Transverse colon (tissue), 4 donors: ENCODE measurements at regions not wholly inside any gene's neighbourhood (a gene's known extent, or its start where the extent isn't known, plus 50 kb on each side); places are given as distances from the start of the nearest gene placed in this dataset.
"Not testable (repeated sequence)": the region's sequence is repeated elsewhere in the genome, so short reads cannot be mapped to it uniquely, and the experiment has no call there.

Source experiments
- DNase-seq: peaks from one replicate; pipeline ENCODE4 v3.0.0-alpha.2; 2019
- H3K27ac ChIP-seq, 4 donors: fragments of 200-600 bp; sonication (generic); 2 replicates each; pipeline ENCODE4 v1.5.1; 2016 to 2018; ENCODE audit warnings: inconsistent platforms in 4 of 4
- H3K27me3 ChIP-seq: fragments of 200-600 bp; sonication (generic); 2 replicates; pipeline ENCODE4 v1.5.1; 2017; ENCODE audit warnings: inconsistent platforms
- H3K36me3 ChIP-seq, 4 donors: fragments of 200-600 bp; sonication (generic); 2 replicates each; pipeline ENCODE4 v1.5.1; 2017 to 2019; ENCODE audit warnings: inconsistent platforms in 4 of 4
- H3K4me1 ChIP-seq, 4 donors: fragments of 200-600 bp; sonication (generic); 2 replicates each; pipeline ENCODE4 v1.5.1; 2017 to 2020; ENCODE audit warnings: inconsistent platforms in 4 of 4
- H3K4me3 ChIP-seq, 4 donors: fragments of 200-600 bp; sonication (generic); 1 replicate in 1 of 4; 2 replicates in 3 of 4; pipeline versions ENCODE4 v1.5.1 to v1.6.1; 2017 to 2019; ENCODE audit warnings: inconsistent platforms in 4 of 4
- H3K9me3 ChIP-seq, 2 donors: fragments of 200-600 bp; sonication (generic); 2 replicates each; pipeline ENCODE4 v1.5.1; 2017 to 2019; ENCODE audit warnings: inconsistent platforms in 2 of 2
- CTCF ChIP-seq, 5 experiments: fragments of 200-600 bp in 3 of 5; fragments of 450-650 bp in 2 of 5; sonication (generic) in 3 of 5; IDR thresholded peaks; 1 replicate in 2 of 5; 2 replicates in 3 of 5; pipeline ENCODE4 v1.5.1; 2016 to 2017; ENCODE audit warnings: antibody characterized with exemption in 5 of 5, inconsistent platforms in 3 of 5, mild to moderate bottlenecking in 2 of 5, moderate library complexity in 1 of 5
- EP300 ChIP-seq: sonication (generic); formaldehyde crosslinking; IDR thresholded peaks from one replicate; pipeline ENCODE4 v1.6.1; 2017; ENCODE audit warnings: antibody characterized with exemption, low read depth
- POLR2A ChIP-seq: fragments of 450-650 bp; IDR thresholded peaks from one replicate; pipeline ENCODE4 v1.6.1; 2016; ENCODE audit warnings: antibody characterized with exemption, mild to moderate bottlenecking, moderate library complexity
- POLR2AphosphoS5 ChIP-seq, 3 donors: sonication (generic); formaldehyde crosslinking; IDR thresholded peaks; one replicate each; pipeline ENCODE4 v1.6.1; 2016; ENCODE audit warnings: antibody characterized with exemption in 3 of 3
- WGBS, 2 donors: methylation state at CpG; one replicate each; pipeline ENCODE4 v1.1.5; 2018; ENCODE audit warnings: low coverage in 1 of 2; 5-methylcytosine and 5-hydroxymethylcytosine counted together
- in situ Hi-C, 4 donors: fragments of 200-750 bp; cut with MboI; loops; one replicate each; pipeline versions ENCODE4 v1.15.0 to v1.15.1; 2017; ENCODE audit warnings: low sequenced_read_pairs in 3 of 4, low pct_ligation_motif_present in 1 of 4, low pct_unique_long_range_greater_than_20kb in 1 of 4
- intact Hi-C: fragments of 100-400 bp; cut with DNase I; formaldehyde crosslinking; loops from one replicate; pipeline ENCODE4 v1.15.1; 2023; ENCODE audit warnings: low total_unique reads

DNA sequence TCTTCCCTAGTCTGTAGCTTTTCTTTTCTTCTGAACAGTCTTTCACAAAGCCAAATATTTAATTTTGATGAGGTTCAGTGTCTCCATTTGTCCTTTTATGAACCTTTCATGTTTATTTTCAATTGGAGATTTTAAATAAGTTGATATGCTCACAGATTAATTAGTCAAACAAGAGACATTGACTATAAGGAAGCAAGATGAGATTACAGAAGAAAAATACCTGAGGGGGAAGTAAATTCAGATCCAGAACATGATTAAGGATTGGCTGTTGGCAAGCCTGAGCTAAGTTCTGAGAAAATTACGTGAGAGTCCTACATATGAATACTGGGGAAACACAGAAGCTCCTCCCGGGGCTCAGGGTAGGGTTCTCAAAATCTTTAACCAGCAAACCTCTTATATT is 1039.8 kb upstream of the SEMA6A start:
- H3K36me3 ChIP-seq, result no peaks in the 10 kb centered on the region
- WGBS, 2 donors, result 68 to 69% methylated on average over 2 of the region's 2 CpGs
- no peak overlapping the region for H3K27ac ChIP-seq
- H3K4me3 ChIP-seq, result no peak overlapping the region
- no peaks in the 10 kb centered on the region for H3K9me3 ChIP-seq
- no peak for DNase-seq
- intact Hi-C loops, result no loop called here
- TF ChIP-seq EP300 (no peak), CTCF (IDR thresholded peaks at IDR 0.05) (no peak), POLR2A (no peak), POLR2AphosphoS5 (IDR thresholded peaks at IDR 0.05) (no peak)
- no peaks in the 10 kb centered on the region for H3K27me3 ChIP-seq
- in situ Hi-C loops, result no loop called here
- no peaks in the 10 kb centered on the region for H3K4me1 ChIP-seq

- Histone ChIP-seq H3K4me3 (no peak overlapping the region), H3K27me3 (no peaks in the 10 kb centered on the region), H3K36me3 (no peaks in the 10 kb centered on the region), H3K9me3 (no peaks in the 10 kb centered on the region), H3K27ac (no peak overlapping the region), H3K4me1 (no peaks in the 10 kb centered on the region)
- WGBS, 2 donors, result 64 to 83% methylated on average over 2 of the region's 2 CpGs
- TF ChIP-seq POLR2A (no peak), POLR2AphosphoS5 (IDR thresholded peaks at IDR 0.05) (no peak), CTCF (IDR thresholded peaks at IDR 0.05) (no peak), EP300 (no peak)
- in situ Hi-C loops, result no loop called here
- intact Hi-C loops, result no loop called here
- DNase-seq, result no peak
Observed at GRCh38 chr5:117604845-117605244, 1030.2 kb upstream of the SEMA6A start.

DNA sequence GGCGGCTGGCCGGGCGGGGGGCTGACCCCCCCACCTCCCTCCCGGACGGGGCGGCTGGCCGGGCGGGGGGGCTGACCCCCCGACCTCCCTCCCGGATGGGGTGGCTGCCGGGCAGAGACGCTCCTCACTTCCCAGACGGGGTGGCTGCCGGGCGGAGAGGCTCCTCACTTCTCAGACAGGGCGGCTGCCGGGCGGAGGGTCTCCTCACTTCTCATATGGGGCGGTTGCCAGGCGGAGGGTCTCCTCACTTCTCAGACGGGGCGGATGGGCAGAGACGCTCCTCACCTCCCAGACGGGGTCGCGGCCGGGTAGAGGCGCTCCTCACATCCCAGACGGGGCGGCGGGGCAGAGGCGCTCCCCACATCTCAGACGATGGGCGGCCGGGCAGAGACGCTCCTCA is 1025.2 kb upstream of the SEMA6A start:
- H3K36me3 ChIP-seq, DNase-seq, intact Hi-C loops, H3K27me3 ChIP-seq, H3K4me3 ChIP-seq, H3K4me1 ChIP-seq, in situ Hi-C loops, H3K27ac ChIP-seq, H3K9me3 ChIP-seq: not testable (repeated sequence)
- WGBS, 2 donors, result 98% methylated on average over 25 of the region's 36 CpGs; no CpG with 5 or more reads in 1 of the 2 donors

- no peak overlapping the region for H3K4me3 ChIP-seq
- no peak for DNase-seq
- no peaks in the 10 kb centered on the region for H3K9me3 ChIP-seq
- no peaks in the 10 kb centered on the region for H3K36me3 ChIP-seq
- WGBS, 2 donors, result 67 to 74% methylated on average over 4 of the region's 4 CpGs
- in situ Hi-C loops, result no loop called here
- TF ChIP-seq EP300, result no peak
- TF ChIP-seq CTCF (IDR thresholded peaks at IDR 0.05), result no peak
- no peak for TF ChIP-seq POLR2AphosphoS5 (IDR thresholded peaks at IDR 0.05)
- TF ChIP-seq POLR2A, result no peak
- H3K27ac ChIP-seq, result no peak overlapping the region
- H3K4me1 ChIP-seq, result no peaks in the 10 kb centered on the region
- H3K27me3 ChIP-seq, result no peaks in the 10 kb centered on the region
- intact Hi-C loops, result no loop called here
Observed at GRCh38 chr5:117594166-117594565, 1019.5 kb upstream of the SEMA6A start.

DNA sequence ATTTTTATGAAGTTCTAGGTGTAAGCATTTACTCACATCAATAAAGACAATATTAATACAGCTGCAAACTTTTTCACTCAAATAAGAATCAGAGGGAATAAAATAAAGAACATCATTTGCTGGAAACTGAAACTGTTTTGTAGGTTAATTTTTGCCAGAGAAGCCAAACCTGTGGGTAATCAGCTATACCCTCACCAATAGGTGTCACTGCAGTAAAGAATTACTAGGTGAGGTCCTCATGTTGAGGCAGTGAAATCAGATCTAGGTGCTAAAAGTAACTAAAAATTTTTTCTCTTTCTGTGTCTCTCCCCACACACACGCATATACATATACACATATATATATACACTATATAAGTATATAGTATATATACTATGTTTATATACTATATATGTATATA is 1016.3 kb upstream of the SEMA6A start:
- in situ Hi-C loops, result no loop called here

More for the DNA sequence above, 1016.3 kb upstream of the SEMA6A start:
- TF ChIP-seq EP300 (no peak), POLR2AphosphoS5 (IDR thresholded peaks at IDR 0.05) (no peak), CTCF (IDR thresholded peaks at IDR 0.05) (peak in 1 of 5 experiments; percentile 19)
- 48 to 50% methylated on average over 1 of the region's 1 CpG for WGBS, 2 donors
- H3K4me3 ChIP-seq, result no peak overlapping the region
- no peaks in the 10 kb centered on the region for H3K27me3 ChIP-seq
- no peak overlapping the region for H3K27ac ChIP-seq
- H3K4me1 ChIP-seq, result no peaks in the 10 kb centered on the region
- intact Hi-C loops, result no loop called here
- no peak for DNase-seq
- no peaks in the 10 kb centered on the region for H3K9me3 ChIP-seq
- H3K36me3 ChIP-seq, result no peaks in the 10 kb centered on the region
